CD4-positive, alpha-beta T cell treated with Interleukin-6 at 100 ng/mL for 8 hours (primary cell): ENCODE measurements at regions not wholly inside any gene's neighbourhood (a gene's known extent, or its start where the extent isn't known, plus 50 kb on each side); places are given as distances from the start of the nearest gene placed in this dataset.

Experiments used
- DNase-seq: peaks from one replicate; pipeline ENCODE4 v3.0.0-alpha.2; 2020; ENCODE audit warnings: mixed read lengths, low spot score

GRCh38 chr2:238581126-238581525, 154.4 kb downstream of the ASB1 start:
- no peak for DNase-seq

GRCh38 chr2:238582159-238582558, 155.4 kb downstream of the ASB1 start:
- no peak for DNase-seq

- no peak for DNase-seq
These were observed 157.9 kb downstream of the ASB1 start for GRCh38 chr2:238584617-238585016.

- no peak for DNase-seq
These were observed 159.4 kb downstream of the ASB1 start for GRCh38 chr2:238585836-238586821.

- DNase-seq, result no peak
These were observed 160.4 kb downstream of the ASB1 start for GRCh38 chr2:238586931-238587775.

- DNase-seq, result no peak
These were observed 161.3 kb downstream of the ASB1 start for GRCh38 chr2:238587776-238588660.

GRCh38 chr2:238589591-238590460, 163.1 kb downstream of the ASB1 start:
- DNase-seq, result no peak

- no peak for DNase-seq
These were observed 165.0 kb downstream of the ASB1 start for GRCh38 chr2:238591732-238592131.

- no peak for DNase-seq
These were observed 166.5 kb downstream of the ASB1 start for GRCh38 chr2:238593236-238593635.

GRCh38 chr2:238593678-238594077, 167.0 kb downstream of the ASB1 start:
- DNase-seq, result no peak

GRCh38 chr2:238594796-238595749, 168.3 kb downstream of the ASB1 start:
- no peak for DNase-seq

- DNase-seq, result no peak
These were observed 169.2 kb downstream of the ASB1 start for GRCh38 chr2:238595750-238596570.

- DNase-seq, result no peak
These were observed 170.1 kb downstream of the ASB1 start for GRCh38 chr2:238596571-238597551.

GRCh38 chr2:238597638-238598528, 171.2 kb downstream of the ASB1 start:
- DNase-seq, result no peak

GRCh38 chr2:238598802-238599530, 172.2 kb downstream of the ASB1 start:
- DNase-seq, result no peak
